Nephron (organoid): ENCODE measurements at regions not wholly inside any gene's neighbourhood (a gene's known extent, or its start where the extent isn't known, plus 50 kb on each side); places are given as distances from the start of the nearest gene placed in this dataset.
"Not testable (repeated sequence)": the region's sequence is repeated elsewhere in the genome, so short reads cannot be mapped to it uniquely, and the experiment has no call there.

Experiments
- H3K27ac Mint-ChIP-seq, 3 experiments: 2 replicates each; pipeline ENCODE4 v1.8.0; 2020; ENCODE audit warnings: mixed read lengths in 3 of 3, mild to moderate bottlenecking in 2 of 3, moderate library complexity in 1 of 3
- H3K27me3 Mint-ChIP-seq: 2 replicates; pipeline ENCODE4 v1.8.0; 2021; ENCODE audit warnings: low read depth, mild to moderate bottlenecking, moderate library complexity, mixed read lengths
- H3K36me3 Mint-ChIP-seq: 2 replicates; pipeline ENCODE4 v1.8.0; 2020; ENCODE audit warnings: low read depth, mixed read lengths
- H3K4me1 Mint-ChIP-seq: 2 replicates; pipeline ENCODE4 v1.8.0; 2020; ENCODE audit warnings: mixed read lengths
- H3K4me3 Mint-ChIP-seq, 3 experiments: 2 replicates each; pipeline ENCODE4 v1.8.0; 2020; ENCODE audit warnings: mild to moderate bottlenecking in 3 of 3, mixed read lengths in 3 of 3, moderate library complexity in 2 of 3
- H3K9me3 Mint-ChIP-seq: 2 replicates; pipeline ENCODE4 v1.8.0; 2020; ENCODE audit warnings: mixed read lengths
- CTCF ChIP-seq, 3 experiments: fragments of 200-600 bp; sonication (generic); IDR thresholded peaks; one replicate each; pipeline ENCODE4 v1.5.0; 2021; ENCODE audit warnings: antibody characterized with exemption in 3 of 3; ENCODE audit not compliant: unreplicated experiment in 3 of 3

GRCh38 chr14:21781543-21781942 lies 107.9 kb upstream of the OR4E1 start:
- Mint-ChIP-seq H3K4me1 (no peaks in the 10 kb centered on the region), H3K36me3 (no peaks in the 10 kb centered on the region), H3K4me3 (no peak overlapping the region), H3K27me3 (no peaks in the 10 kb centered on the region), H3K9me3 (no peaks in the 10 kb centered on the region), H3K27ac (no peak overlapping the region)
- TF ChIP-seq CTCF (IDR thresholded peaks at IDR 0.05; ENCODE audit: unreplicated experiment in 3 of 3) = no peak

DNA sequence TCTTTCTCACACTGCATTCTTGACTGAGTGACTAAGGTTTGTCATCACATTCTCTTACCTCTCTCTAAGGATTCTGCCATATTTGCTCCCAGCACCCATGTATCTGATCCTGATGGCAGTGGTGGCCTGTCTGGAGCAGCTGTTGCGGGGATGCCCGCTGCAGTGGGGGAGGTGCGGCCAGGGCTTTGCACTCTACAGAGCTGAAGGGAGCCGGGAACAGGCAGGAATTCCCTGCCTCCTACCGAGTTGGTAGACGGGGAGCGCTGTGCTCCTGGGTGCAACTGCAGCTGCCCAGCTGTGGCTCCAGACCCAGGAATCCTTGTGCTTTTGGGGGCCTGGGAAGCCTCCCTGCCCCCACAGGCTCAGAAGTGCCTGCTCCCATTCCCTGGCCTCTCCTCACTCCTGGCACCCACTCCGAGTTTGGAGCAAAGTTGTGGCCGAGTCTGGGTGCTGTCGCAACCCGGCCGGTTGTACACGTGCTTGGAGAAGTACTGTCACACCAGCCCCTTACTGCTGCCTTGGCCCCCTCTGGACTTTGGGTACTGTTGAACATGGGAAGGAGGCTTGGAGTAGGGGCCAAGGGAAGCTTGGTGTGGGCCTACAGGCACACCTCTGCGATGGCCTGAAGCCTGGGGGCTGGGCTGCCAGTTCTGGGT lies 106.9 kb upstream of the OR4E1 start:
- H3K4me1 Mint-ChIP-seq = no peaks in the 10 kb centered on the region

GRCh38 chr14:21771671-21772070 lies 98.1 kb upstream of the OR4E1 start:
- no peak for TF ChIP-seq CTCF (IDR thresholded peaks at IDR 0.05; ENCODE audit: unreplicated experiment in 3 of 3)
- Mint-ChIP-seq H3K36me3 (no peaks in the 10 kb centered on the region), H3K4me3 (no peak overlapping the region), H3K27ac (no peak overlapping the region), H3K27me3 (no peaks in the 10 kb centered on the region), H3K4me1 (peaks cover 10% of the 10 kb centered on the region), H3K9me3 (no peaks in the 10 kb centered on the region)

More for the DNA sequence above, 106.9 kb upstream of the OR4E1 start:
- Mint-ChIP-seq H3K27me3 (no peaks in the 10 kb centered on the region), H3K36me3 (no peaks in the 10 kb centered on the region), H3K4me3 (no peak overlapping the region), H3K27ac (no peak overlapping the region), H3K9me3 (no peaks in the 10 kb centered on the region)
- no peak for TF ChIP-seq CTCF (IDR thresholded peaks at IDR 0.05; ENCODE audit: unreplicated experiment in 3 of 3)

- no peak overlapping the region for H3K4me3 Mint-ChIP-seq
- peak overlapping the region; percentile 10 to 43 (median 26) for H3K27ac Mint-ChIP-seq
- H3K9me3 Mint-ChIP-seq = peaks cover 4% of the 10 kb centered on the region
- H3K4me1 Mint-ChIP-seq = peaks cover 10% of the 10 kb centered on the region
- no peaks in the 10 kb centered on the region for H3K36me3 Mint-ChIP-seq
- TF ChIP-seq CTCF (IDR thresholded peaks at IDR 0.05; ENCODE audit: unreplicated experiment in 3 of 3) = no peak
- no peaks in the 10 kb centered on the region for H3K27me3 Mint-ChIP-seq
Measured at GRCh38 chr14:21768875-21769257, 95.2 kb upstream of the OR4E1 start.

GRCh38 chr14:21768116-21768874 lies 94.7 kb upstream of the OR4E1 start:
- H3K27ac Mint-ChIP-seq = peak overlapping the region; percentile 10 to 43 (median 26)
- H3K4me3 Mint-ChIP-seq = no peak overlapping the region
- no peaks in the 10 kb centered on the region for H3K27me3 Mint-ChIP-seq
- H3K36me3 Mint-ChIP-seq = no peaks in the 10 kb centered on the region
- peaks cover 10% of the 10 kb centered on the region for H3K4me1 Mint-ChIP-seq
- peaks cover 4% of the 10 kb centered on the region for H3K9me3 Mint-ChIP-seq
- peak; percentile 10 to 31 (median 16) for TF ChIP-seq CTCF (IDR thresholded peaks at IDR 0.05; ENCODE audit: unreplicated experiment in 3 of 3)

- H3K4me3 Mint-ChIP-seq, H3K4me1 Mint-ChIP-seq, H3K27ac Mint-ChIP-seq, H3K27me3 Mint-ChIP-seq, H3K9me3 Mint-ChIP-seq, H3K36me3 Mint-ChIP-seq: not testable (repeated sequence)
Measured at GRCh38 chr14:21760360-21760759, 86.7 kb upstream of the OR4E1 start.
